K562 (cell line): ENCODE measurements at regions not wholly inside any gene's neighbourhood (a gene's known extent, or its start where the extent isn't known, plus 50 kb on each side); places are given as distances from the start of the nearest gene placed in this dataset.

Experiments
- ATAC-seq: fragments of 200-7000 bp; cut with Tn5 transposase; 3 replicates; pipeline ENCODE4 v1.9.1; 2020; ENCODE audit warnings: moderate library complexity
- BruUV-seq: library from RNA; stranded (reverse); fragments of 400-500 nt; replicated peaks from 2 replicates; lab custom pipeline; 2021; lab: Mats Ljungman, UMichigan
- CTCF ChIA-PET: fragments of 300-600 bp; formaldehyde crosslinking; extraction: SDS; loops from one replicate; lab custom pipeline; 2021; ENCODE audit warnings: low intra/inter-chr PET ratio; lab: Yijun Ruan, JAX
- POLR2A ChIA-PET: fragments of 300-600, 350-650 bp; sonication (Branson Sonifier 250); formaldehyde crosslinking; extraction: SDS; loops from one replicate; lab custom pipeline; 2021; ENCODE audit warnings: antibody characterized with exemption, inconsistent platforms; lab: Yijun Ruan, JAX
- DNase-seq, 4 experiments: peaks; one replicate each; pipeline versions ENCODE4 v3.0.0 to v3.0.0-alpha.2; 2011 to 2018; ENCODE audit warnings: low spot score in 3 of 4, mixed read lengths in 3 of 4; ENCODE audit errors: extremely low read depth in 1 of 4
- FAIRE-seq: peaks from 2 replicates; lab custom pipeline; 2011; peaks lifted over from hg19 to GRCh38; lab: Jason Lieb, UNC
- H2AFZ ChIP-seq: 2 replicates; pipeline ENCODE4 v1.6.0; 2011; ENCODE audit warnings: low read depth, low read length, control low read depth, inconsistent platforms
- H3K27ac ChIP-seq: fragments of 200-600 bp; 3 replicates; pipeline ENCODE4 v1.8.0; 2011; ENCODE audit warnings: low read depth, mild to moderate bottlenecking, control low read depth, inconsistent platforms, low read length, moderate library complexity, mixed read lengths; ENCODE audit errors: extremely low read depth
- H3K27me3 ChIP-seq, 2 experiments: fragments of 300-600 bp in 1 of 2; 2 replicates in 1 of 2; 3 replicates in 1 of 2; pipeline versions ENCODE4 v1.6.0 to v1.8.0; 2011; ENCODE audit warnings: inconsistent platforms in 2 of 2, low read length in 2 of 2, mild to moderate bottlenecking in 1 of 2, mixed read lengths in 1 of 2, moderate library complexity in 1 of 2; ENCODE audit not compliant: control insufficient read depth in 2 of 2, insufficient read depth in 2 of 2
- H3K36me3 ChIP-seq: fragments of 300-600 bp; 3 replicates; pipeline ENCODE4 v1.8.0; 2011; ENCODE audit warnings: mild to moderate bottlenecking, low read length, inconsistent platforms; ENCODE audit not compliant: control insufficient read depth, insufficient read depth
- H3K4me1 ChIP-seq, 2 experiments: fragments of 200-600 bp in 1 of 2; replicated peaks in 1 of 2; 2 replicates in 1 of 2; 3 replicates in 1 of 2; pipeline versions ENCODE4 v1.5.1 to v1.8.0; 2011; ENCODE audit warnings: inconsistent platforms in 2 of 2, low read length in 2 of 2, mild to moderate bottlenecking in 1 of 2, mixed read lengths in 1 of 2, moderate library complexity in 1 of 2; ENCODE audit not compliant: control insufficient read depth in 2 of 2, insufficient read depth in 2 of 2
- H3K4me2 ChIP-seq: 2 replicates; pipeline ENCODE4 v1.6.1; 2011; ENCODE audit warnings: low read length, control low read depth, inconsistent platforms, mixed read lengths; ENCODE audit not compliant: insufficient read depth
- H3K4me3 ChIP-seq: fragments of 200-600 bp; sonication (generic), shearing (Covaris generic); 2 replicates; pipeline ENCODE4 v1.5.1; 2016; ENCODE audit warnings: control low read depth, inconsistent platforms
- H3K79me2 ChIP-seq: fragments of 200-600 bp; 3 replicates; pipeline ENCODE4 v1.8.0; 2011; ENCODE audit warnings: low read length, inconsistent platforms; ENCODE audit not compliant: control insufficient read depth, insufficient read depth
- H3K9ac ChIP-seq, 2 experiments: 2 replicates each; pipeline versions ENCODE4 v1.6.0 to v1.6.1; 2011; ENCODE audit warnings: low read depth in 2 of 2, low read length in 2 of 2, control low read depth in 1 of 2, inconsistent platforms in 1 of 2, mild to moderate bottlenecking in 1 of 2, mixed read lengths in 1 of 2; ENCODE audit not compliant: insufficient read depth in 1 of 2
- H3K9me1 ChIP-seq: one replicate; pipeline ENCODE4 v1.6.0; 2011; ENCODE audit warnings: inconsistent platforms, mild to moderate bottlenecking, low read length, moderate library complexity; ENCODE audit not compliant: control insufficient read depth, insufficient read depth
- H3K9me3 ChIP-seq: replicated peaks from 2 replicates; pipeline ENCODE4 v1.5.1; 2011; ENCODE audit warnings: low read depth, low read length, inconsistent platforms; ENCODE audit not compliant: control insufficient read depth, insufficient read depth
- H4K20me1 ChIP-seq: replicated peaks from 2 replicates; pipeline ENCODE4 v1.6.1; 2011; ENCODE audit warnings: low read length, inconsistent platforms, mixed read lengths; ENCODE audit not compliant: control insufficient read depth, insufficient read depth
- DLX4 ChIP-seq: fragments of 250-450 bp; sonication (Bioruptor Pico); IDR thresholded peaks from 2 replicates; pipeline ENCODE4 v1.6.1; 2021; ENCODE audit warnings: mild to moderate bottlenecking
- MXD1 ChIP-seq: fragments of 250-450 bp; sonication (Bioruptor Pico); IDR thresholded peaks from 2 replicates; pipeline ENCODE4 v1.8.0; 2021; ENCODE audit warnings: borderline replicate concordance, mild to moderate bottlenecking, moderate library complexity; ENCODE audit not compliant: poor library complexity, severe bottlenecking
- MYBL2 ChIP-seq, 2 experiments: fragments of 450-650 bp in 1 of 2; sonication (generic) in 1 of 2; formaldehyde crosslinking in 1 of 2; IDR thresholded peaks; 2 replicates each; pipeline versions ENCODE4 v1.6.1 to v1.8.1; 2017 to 2022; ENCODE audit warnings: borderline replicate concordance in 1 of 2, inconsistent platforms in 1 of 2, low read depth in 1 of 2, mild to moderate bottlenecking in 1 of 2, missing genetic modification reagents in 1 of 2, moderate library complexity in 1 of 2
- SFPQ ChIP-seq: fragments of 200-400 bp; formaldehyde crosslinking; IDR thresholded peaks from 2 replicates; pipeline ENCODE4 v1.6.1; 2017; ENCODE audit warnings: mild to moderate bottlenecking, low read depth, low read length, moderate library complexity
- SP1 ChIP-seq: sonication (generic); formaldehyde crosslinking; IDR thresholded peaks from 2 replicates; pipeline ENCODE4 v1.8.1; 2022; ENCODE audit warnings: mild to moderate bottlenecking, missing genetic modification reagents
- STAG1 ChIP-seq: sonication (generic); formaldehyde crosslinking; IDR thresholded peaks from 2 replicates; pipeline ENCODE4 v1.5.0; 2020; ENCODE audit warnings: missing genetic modification reagents, borderline replicate concordance
- TSC22D4 ChIP-seq: fragments of 450-650 bp; IDR thresholded peaks from 2 replicates; pipeline ENCODE4 v1.6.1; 2016; ENCODE audit warnings: missing genetic modification characterization, missing biosample characterization, control low read depth
- XRCC5 ChIP-seq: fragments of 200-400 bp; formaldehyde crosslinking; IDR thresholded peaks from 2 replicates; pipeline ENCODE4 v1.6.1; 2017; ENCODE audit warnings: low read depth, mild to moderate bottlenecking, low read length
- ZNF311 ChIP-seq: fragments of 250-450 bp; sonication (Bioruptor Pico); IDR thresholded peaks from 2 replicates; pipeline ENCODE4 v1.4.0; 2020; ENCODE audit warnings: mild to moderate bottlenecking, moderate library complexity
- WGBS: fragments of 100-300 bp; shearing (Covaris generic); methylation state at CpG from one replicate; pipeline ENCODE4 v1.1.6; 2016; ENCODE audit warnings: low coverage, mixed read lengths; ENCODE audit not compliant: insufficient coverage; ENCODE audit errors: missing lambda C conversion rate; 5-methylcytosine and 5-hydroxymethylcytosine counted together
- in situ Hi-C: fragments of 300-500 bp; cut with MboI; formaldehyde crosslinking; loops from 4 replicates; pipeline ENCODE4 v1.15.0; 2018; ENCODE audit warnings: inconsistent platforms, mixed read lengths
- intact Hi-C: fragments of 100-400 bp; cut with micrococcal nuclease; formaldehyde crosslinking; loops from 2 replicates; pipeline ENCODE4 v1.14.2; 2022
- TF ChIP-seq, protein P1 (sequence below): sonication (generic); formaldehyde crosslinking; IDR thresholded peaks from 2 replicates; pipeline ENCODE4 v1.8.1; 2023; ENCODE audit warnings: missing genetic modification reagents, mild to moderate bottlenecking, borderline replicate concordance
- TF ChIP-seq, protein P2 (sequence below): sonication (generic); formaldehyde crosslinking; IDR thresholded peaks from 2 replicates; pipeline ENCODE4 v1.5.0; 2020; ENCODE audit warnings: missing genetic modification reagents

DNA sequence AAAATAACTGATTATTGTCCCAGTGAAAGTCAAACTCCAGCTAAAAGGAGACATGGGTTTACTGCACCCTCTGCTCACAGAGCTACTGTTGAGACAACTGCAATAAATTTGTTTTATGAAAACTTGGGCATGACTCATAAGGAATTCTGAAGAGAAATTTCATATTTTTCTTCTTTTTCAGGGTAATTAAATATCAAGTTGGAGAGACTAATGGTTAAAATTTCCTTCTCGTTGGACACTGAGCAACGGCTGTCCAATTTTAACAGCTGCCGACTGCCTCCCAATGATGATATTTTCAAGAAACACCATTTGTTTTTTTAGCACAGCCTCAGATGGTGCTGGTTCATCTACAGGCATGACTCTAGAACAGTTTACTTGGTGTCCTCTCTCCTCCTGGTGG, 259.2 kb upstream of the RGMB start (continued):
- TF ChIP-seq, protein P1, sequence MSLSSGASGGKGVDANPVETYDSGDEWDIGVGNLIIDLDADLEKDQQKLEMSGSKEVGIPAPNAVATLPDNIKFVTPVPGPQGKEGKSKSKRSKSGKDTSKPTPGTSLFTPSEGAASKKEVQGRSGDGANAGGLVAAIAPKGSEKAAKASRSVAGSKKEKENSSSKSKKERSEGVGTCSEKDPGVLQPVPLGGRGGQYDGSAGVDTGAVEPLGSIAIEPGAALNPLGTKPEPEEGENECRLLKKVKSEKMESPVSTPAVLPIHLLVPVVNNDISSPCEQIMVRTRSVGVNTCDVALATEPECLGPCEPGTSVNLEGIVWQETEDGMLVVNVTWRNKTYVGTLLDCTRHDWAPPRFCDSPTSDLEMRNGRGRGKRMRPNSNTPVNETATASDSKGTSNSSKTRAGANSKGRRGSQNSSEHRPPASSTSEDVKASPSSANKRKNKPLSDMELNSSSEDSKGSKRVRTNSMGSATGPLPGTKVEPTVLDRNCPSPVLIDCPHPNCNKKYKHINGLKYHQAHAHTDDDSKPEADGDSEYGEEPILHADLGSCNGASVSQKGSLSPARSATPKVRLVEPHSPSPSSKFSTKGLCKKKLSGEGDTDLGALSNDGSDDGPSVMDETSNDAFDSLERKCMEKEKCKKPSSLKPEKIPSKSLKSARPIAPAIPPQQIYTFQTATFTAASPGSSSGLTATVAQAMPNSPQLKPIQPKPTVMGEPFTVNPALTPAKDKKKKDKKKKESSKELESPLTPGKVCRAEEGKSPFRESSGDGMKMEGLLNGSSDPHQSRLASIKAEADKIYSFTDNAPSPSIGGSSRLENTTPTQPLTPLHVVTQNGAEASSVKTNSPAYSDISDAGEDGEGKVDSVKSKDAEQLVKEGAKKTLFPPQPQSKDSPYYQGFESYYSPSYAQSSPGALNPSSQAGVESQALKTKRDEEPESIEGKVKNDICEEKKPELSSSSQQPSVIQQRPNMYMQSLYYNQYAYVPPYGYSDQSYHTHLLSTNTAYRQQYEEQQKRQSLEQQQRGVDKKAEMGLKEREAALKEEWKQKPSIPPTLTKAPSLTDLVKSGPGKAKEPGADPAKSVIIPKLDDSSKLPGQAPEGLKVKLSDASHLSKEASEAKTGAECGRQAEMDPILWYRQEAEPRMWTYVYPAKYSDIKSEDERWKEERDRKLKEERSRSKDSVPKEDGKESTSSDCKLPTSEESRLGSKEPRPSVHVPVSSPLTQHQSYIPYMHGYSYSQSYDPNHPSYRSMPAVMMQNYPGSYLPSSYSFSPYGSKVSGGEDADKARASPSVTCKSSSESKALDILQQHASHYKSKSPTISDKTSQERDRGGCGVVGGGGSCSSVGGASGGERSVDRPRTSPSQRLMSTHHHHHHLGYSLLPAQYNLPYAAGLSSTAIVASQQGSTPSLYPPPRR (CRISPR knock-in tag), result no peak
- TF ChIP-seq STAG1 (CRISPR knock-in tag) (no peak), SP1 (CRISPR knock-in tag) (no peak)

GRCh38 chr5:98516701-98517100, 256.8 kb upstream of the RGMB start:
- no peak overlapping the region for H2AFZ ChIP-seq
- no peak for FAIRE-seq
- in situ Hi-C loops (no loop called here), intact Hi-C loops (no loop called here)
- no peaks in the 10 kb centered on the region for H3K79me2 ChIP-seq
- no peak overlapping the region for H3K27ac ChIP-seq
- ChIA-PET POLR2A (no interaction called here), CTCF (no interaction called here)
- no peak overlapping the region for H3K4me3 ChIP-seq
- no peaks in the 10 kb centered on the region for H4K20me1 ChIP-seq
- no peak for DNase-seq
- no peaks in the 10 kb centered on the region for H3K27me3 ChIP-seq
- H3K9ac ChIP-seq, result no peak overlapping the region
- no TSS peak for BruUV-seq
- H3K4me1 ChIP-seq, result no peaks in the 10 kb centered on the region
- no peaks in the 10 kb centered on the region for H3K9me1 ChIP-seq
- 0% methylated on average over 4 of the region's 4 CpGs for WGBS
- no peak for ATAC-seq
- H3K9me3 ChIP-seq, result peaks cover 2% of the 10 kb centered on the region; the same call in 1 of the 2 replicates
- no peak overlapping the region for H3K4me2 ChIP-seq
- no peaks in the 10 kb centered on the region for H3K36me3 ChIP-seq
- no peak for TF ChIP-seq TSC22D4 (tag)
- no peak for TF ChIP-seq DLX4 (CRISPR knock-in tag)
- no peak for TF ChIP-seq ZNF311
- TF ChIP-seq XRCC5, result no peak
- TF ChIP-seq MYBL2 (IDR thresholded peaks at IDR 0.05; ENCODE audit: low read depth), result no peak
- TF ChIP-seq MYBL2 (CRISPR knock-in tag; IDR thresholded peaks at IDR 0.05; ENCODE audit: borderline replicate concordance), result no peak
- TF ChIP-seq SFPQ, result no peak
- TF ChIP-seq MXD1 (CRISPR knock-in tag), result no peak
- TF ChIP-seq, protein P2, sequence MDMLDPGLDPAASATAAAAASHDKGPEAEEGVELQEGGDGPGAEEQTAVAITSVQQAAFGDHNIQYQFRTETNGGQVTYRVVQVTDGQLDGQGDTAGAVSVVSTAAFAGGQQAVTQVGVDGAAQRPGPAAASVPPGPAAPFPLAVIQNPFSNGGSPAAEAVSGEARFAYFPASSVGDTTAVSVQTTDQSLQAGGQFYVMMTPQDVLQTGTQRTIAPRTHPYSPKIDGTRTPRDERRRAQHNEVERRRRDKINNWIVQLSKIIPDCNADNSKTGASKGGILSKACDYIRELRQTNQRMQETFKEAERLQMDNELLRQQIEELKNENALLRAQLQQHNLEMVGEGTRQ (CRISPR knock-in tag), result no peak
